C4-2B (cell line): ENCODE measurements at regions not wholly inside any gene's neighbourhood (a gene's known extent, or its start where the extent isn't known, plus 50 kb on each side); places are given as distances from the start of the nearest gene placed in this dataset.
"Not testable (repeated sequence)": the region's sequence is repeated elsewhere in the genome, so short reads cannot be mapped to it uniquely, and the experiment has no call there.

ENCODE experiments used
- H3K27ac ChIP-seq: fragments of 450-650 bp; 2 replicates; pipeline ENCODE4 v1.5.1; 2017
- CTCF ChIP-seq: fragments of 450-650 bp; conservative IDR thresholded peaks from 2 replicates; pipeline ENCODE4 v1.5.1; 2017; ENCODE audit warnings: mild to moderate bottlenecking
- ZFX ChIP-seq: fragments of 450-650 bp; IDR thresholded peaks from 2 replicates; pipeline ENCODE4 v1.6.1; 2017

- TF ChIP-seq CTCF, result no peak
- no peak for TF ChIP-seq ZFX
- no peak overlapping the region for H3K27ac ChIP-seq
Measured at GRCh38 chr6:166851911-166852310, 104.4 kb downstream of the RNASET2 start.

- TF ChIP-seq CTCF, result no peak
- TF ChIP-seq ZFX, result no peak
- no peak overlapping the region for H3K27ac ChIP-seq
Measured at GRCh38 chr6:166851426-166851825, 104.9 kb downstream of the RNASET2 start.

DNA sequence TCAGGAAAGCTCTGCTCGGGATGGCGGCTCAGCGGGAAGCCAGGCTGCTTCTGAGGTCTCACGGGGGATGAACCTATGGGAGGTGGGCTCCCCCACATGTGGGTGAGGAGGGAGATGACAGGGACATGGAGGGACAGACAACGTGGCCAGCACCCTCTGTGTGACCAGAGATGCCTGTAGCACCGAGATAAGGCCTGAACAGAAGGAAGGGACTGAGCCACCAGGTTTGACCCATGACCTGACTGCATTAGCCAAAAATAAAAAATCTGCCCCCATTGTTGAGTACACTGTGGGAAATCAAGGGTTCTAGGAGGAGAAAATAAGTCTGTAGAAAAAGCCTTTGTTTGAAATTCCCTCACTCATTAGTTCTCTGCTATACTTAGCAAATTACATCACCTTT is 105.7 kb downstream of the RNASET2 start:
- H3K27ac ChIP-seq, result no peak overlapping the region
- TF ChIP-seq CTCF (no peak), ZFX (no peak)

GRCh38 chr6:166849749-166850183 is 106.6 kb downstream of the RNASET2 start:
- no peak overlapping the region for H3K27ac ChIP-seq
- TF ChIP-seq ZFX (no peak), CTCF (no peak)

GRCh38 chr6:166848979-166849748 is 107.2 kb downstream of the RNASET2 start:
- TF ChIP-seq CTCF (no peak), ZFX (no peak)
- H3K27ac ChIP-seq, result no peak overlapping the region

GRCh38 chr6:166846446-166847142 is 109.8 kb downstream of the RNASET2 start:
- not testable (repeated sequence) for H3K27ac ChIP-seq

DNA sequence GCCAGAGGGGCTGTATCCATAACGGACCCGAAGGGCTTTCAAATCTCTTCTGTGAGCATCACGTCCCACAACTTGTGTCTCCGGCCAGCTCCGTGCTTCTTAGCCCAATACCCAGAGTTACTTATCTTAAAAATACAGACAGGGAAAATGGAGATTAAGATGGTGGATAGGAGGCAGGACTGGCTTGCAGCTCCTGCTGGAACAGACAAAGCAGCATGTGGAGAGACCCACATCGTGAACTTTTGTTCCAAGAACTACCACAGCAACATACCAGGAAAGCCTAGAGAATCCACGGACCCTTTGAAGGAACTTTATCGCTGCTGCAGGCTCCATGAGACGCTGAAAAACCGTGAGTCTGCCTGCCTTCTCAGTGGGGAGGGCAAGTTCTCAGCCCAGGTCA is 113.7 kb downstream of the RNASET2 start:
- H3K27ac ChIP-seq, result no peak overlapping the region
- TF ChIP-seq ZFX (no peak), CTCF (no peak)
